HCT116 (cell line): ENCODE measurements at regions not wholly inside any gene's neighbourhood (a gene's known extent, or its start where the extent isn't known, plus 50 kb on each side); places are given as distances from the start of the nearest gene placed in this dataset.

Experiments
- ATAC-seq: fragments of 200-7000 bp; cut with Tn5 transposase; 2 replicates; pipeline ENCODE4 v1.9.1; 2020; ENCODE audit warnings: mild to moderate bottlenecking, moderate library complexity
- BruUV-seq: library from RNA; stranded (reverse); fragments of 400-500 nt; replicated peaks from 2 replicates; lab custom pipeline; 2021; lab: Mats Ljungman, UMichigan
- CTCF ChIA-PET: fragments of 300-600 bp; sonication (Branson Sonifier 250); formaldehyde crosslinking; loops from one replicate; lab custom pipeline; 2021; ENCODE audit warnings: antibody characterized with exemption; lab: Charles Lee
- POLR2A ChIA-PET: fragments of 300-600, 350-600 bp; sonication (Branson Sonifier 250); formaldehyde crosslinking; loops from one replicate; lab custom pipeline; 2021; ENCODE audit warnings: antibody characterized with exemption; lab: Charles Lee
- RAD21 ChIA-PET, 2 experiments: fragments of 300-600 bp; sonication (Branson Sonifier 250); formaldehyde crosslinking; loops; one replicate each; lab custom pipeline; 2023; ENCODE audit warnings: low total read pairs in 2 of 2; ENCODE audit not compliant: uncharacterized antibody in 2 of 2, unreplicated experiment in 2 of 2, low non-redundant PET in 1 of 2; lab: Charles Lee
- DNase-seq: peaks from one replicate; pipeline ENCODE4 v3.0.0-alpha.2; 2010; ENCODE audit warnings: low read depth, low spot score
- H2AFZ ChIP-seq: fragments of 200-600 bp; shearing (Covaris generic), sonication (generic); 2 replicates; pipeline ENCODE4 v1.6.1; 2017; ENCODE audit warnings: low read depth, mixed run types, mixed read lengths, antibody characterized with exemption, low read length; ENCODE audit not compliant: poor library complexity, severe bottlenecking
- H3K27ac ChIP-seq: 2 replicates; pipeline ENCODE4 v1.5.1; 2012; ENCODE audit warnings: low read depth, low read length
- H3K27me3 ChIP-seq: fragments of 200-600 bp; sonication (generic); 2 replicates; pipeline ENCODE4 v1.6.1; 2016; ENCODE audit warnings: mixed run types, low read length, mixed read lengths; ENCODE audit not compliant: insufficient read depth
- H3K36me3 ChIP-seq, 2 experiments: fragments of 200-500 bp in 1 of 2; fragments of 200-600 bp in 1 of 2; sonication (Bioruptor generic) in 1 of 2; sonication (generic) in 1 of 2; 2 replicates each; pipeline versions ENCODE4 v1.5.1 to v1.6.1; 2014 to 2016; ENCODE audit warnings: low read length in 2 of 2, inconsistent platforms in 1 of 2, mixed read lengths in 1 of 2, mixed run types in 1 of 2; ENCODE audit not compliant: insufficient read depth in 2 of 2, control insufficient read depth in 1 of 2
- H3K4me1 ChIP-seq, 2 experiments: fragments of 200-600 bp in 1 of 2; sonication (generic) in 1 of 2; 2 replicates each; pipeline versions ENCODE4 v1.5.1 to v1.6.1; 2012 to 2017; ENCODE audit warnings: low read length in 2 of 2, inconsistent platforms in 1 of 2, mild to moderate bottlenecking in 1 of 2, mixed read lengths in 1 of 2, mixed run types in 1 of 2, moderate library complexity in 1 of 2; ENCODE audit not compliant: insufficient read depth in 2 of 2, control insufficient read depth in 1 of 2
- H3K4me2 ChIP-seq: fragments of 200-600 bp; sonication (generic); 2 replicates; pipeline ENCODE4 v1.6.1; 2017; ENCODE audit warnings: mixed run types, low read length, mixed read lengths
- H3K4me3 ChIP-seq, 2 experiments: fragments of 200-600 bp in 1 of 2; sonication (generic) in 1 of 2; replicated peaks in 1 of 2; 2 replicates each; pipeline ENCODE4 v1.5.1; 2011 to 2016; ENCODE audit warnings: low read length in 2 of 2, control low read depth in 1 of 2, low read depth in 1 of 2, mild to moderate bottlenecking in 1 of 2, mixed read lengths in 1 of 2, mixed run types in 1 of 2
- H3K79me2 ChIP-seq: fragments of 200-600 bp; sonication (generic); 2 replicates; pipeline ENCODE4 v1.6.1; 2017; ENCODE audit warnings: mild to moderate bottlenecking, mixed run types, low read length, moderate library complexity, mixed read lengths; ENCODE audit not compliant: insufficient read depth
- H3K9ac ChIP-seq: fragments of 200-600 bp; sonication (generic); 2 replicates; pipeline ENCODE4 v1.6.1; 2016; ENCODE audit warnings: low read length, mixed read lengths
- H3K9me2 ChIP-seq: fragments of 200-600 bp; sonication (generic), shearing (Covaris generic); 2 replicates; pipeline ENCODE4 v1.6.1; 2017; ENCODE audit warnings: mixed run types, mild to moderate bottlenecking, moderate library complexity; ENCODE audit not compliant: insufficient read depth
- H3K9me3 ChIP-seq, 2 experiments: fragments of 200-500 bp in 1 of 2; fragments of 200-600 bp in 1 of 2; sonication (Bioruptor generic) in 1 of 2; sonication (generic) in 1 of 2; 2 replicates each; pipeline ENCODE4 v1.6.1; 2014 to 2017; ENCODE audit warnings: low read length in 2 of 2, mixed read lengths in 2 of 2, inconsistent platforms in 1 of 2, low read depth in 1 of 2, mild to moderate bottlenecking in 1 of 2, mixed run types in 1 of 2, moderate library complexity in 1 of 2; ENCODE audit not compliant: control insufficient read depth in 1 of 2, insufficient read depth in 1 of 2
- H4K20me1 ChIP-seq: fragments of 200-600 bp; sonication (generic), shearing (Covaris generic); 2 replicates; pipeline ENCODE4 v1.6.1; 2017; ENCODE audit warnings: mixed run types, mild to moderate bottlenecking, moderate library complexity; ENCODE audit not compliant: insufficient read depth
- CTCF ChIP-seq, 3 experiments: fragments of 200-600 bp in 1 of 3; sonication (generic) in 1 of 3; IDR thresholded peaks in 2 of 3; conservative IDR thresholded peaks in 1 of 3; 2 replicates each; pipeline ENCODE4 v1.5.1; 2012 to 2017; ENCODE audit warnings: low read depth in 2 of 3, low read length in 2 of 3, antibody characterized with exemption in 1 of 3, borderline replicate concordance in 1 of 3, control low read depth in 1 of 3, mild to moderate bottlenecking in 1 of 3, mixed read lengths in 1 of 3, mixed run types in 1 of 3, moderate library complexity in 1 of 3; ENCODE audit not compliant: insufficient read depth in 1 of 3
- EGR1 ChIP-seq: IDR thresholded peaks from 2 replicates; pipeline ENCODE4 v1.6.1; 2012; ENCODE audit warnings: low read depth
- EZH2 ChIP-seq: fragments of 200-600 bp; sonication (generic); IDR thresholded peaks from 2 replicates; pipeline ENCODE4 v1.6.1; 2017; ENCODE audit warnings: antibody characterized with exemption, mixed run types
- JUND ChIP-seq: IDR thresholded peaks from 2 replicates; pipeline ENCODE4 v1.6.1; 2012
- POLR2A ChIP-seq: IDR thresholded peaks from 2 replicates; pipeline ENCODE4 v1.7.0; 2011; ENCODE audit warnings: borderline replicate concordance; ENCODE audit not compliant: insufficient read depth, insufficient read length; ENCODE audit errors: extremely low read depth
- RAD21 ChIP-seq: IDR thresholded peaks from 2 replicates; pipeline ENCODE4 v1.6.1; 2012; ENCODE audit warnings: low read depth, mild to moderate bottlenecking
- SIN3A ChIP-seq: IDR thresholded peaks from 2 replicates; pipeline ENCODE4 v1.6.1; 2012; ENCODE audit warnings: low read depth
- SRF ChIP-seq: IDR thresholded peaks from 2 replicates; pipeline ENCODE4 v1.6.1; 2012; ENCODE audit warnings: low read depth
- TCF7L2 ChIP-seq: IDR thresholded peaks from 2 replicates; pipeline ENCODE4 v1.7.0; 2011; ENCODE audit warnings: borderline replicate concordance, inconsistent platforms; ENCODE audit not compliant: insufficient read depth, insufficient read length; ENCODE audit errors: extremely low read depth
- ZNF274 ChIP-seq: fragments of 200-500 bp; sonication (Bioruptor generic); IDR thresholded peaks from 2 replicates; pipeline ENCODE4 v1.6.1; 2014; ENCODE audit warnings: mild to moderate bottlenecking, low read depth, low read length, inconsistent platforms
- intact Hi-C: fragments of 100-400 bp; cut with micrococcal nuclease; formaldehyde crosslinking; loops from 2 replicates; pipeline ENCODE4 v1.10.0; 2022
- TF ChIP-seq, protein P1 (sequence below): IDR thresholded peaks from 2 replicates; pipeline ENCODE4 v1.6.1; 2012
- TF ChIP-seq, protein P2 (sequence below): IDR thresholded peaks from 2 replicates; pipeline ENCODE4 v1.6.1; 2011; ENCODE audit warnings: mild to moderate bottlenecking, low read length, moderate library complexity; ENCODE audit not compliant: insufficient replicate concordance; ENCODE audit errors: extremely low read depth
- TF ChIP-seq, protein P3 (sequence below): IDR thresholded peaks from 2 replicates; pipeline ENCODE4 v1.6.1; 2012; ENCODE audit warnings: low read depth

DNA sequence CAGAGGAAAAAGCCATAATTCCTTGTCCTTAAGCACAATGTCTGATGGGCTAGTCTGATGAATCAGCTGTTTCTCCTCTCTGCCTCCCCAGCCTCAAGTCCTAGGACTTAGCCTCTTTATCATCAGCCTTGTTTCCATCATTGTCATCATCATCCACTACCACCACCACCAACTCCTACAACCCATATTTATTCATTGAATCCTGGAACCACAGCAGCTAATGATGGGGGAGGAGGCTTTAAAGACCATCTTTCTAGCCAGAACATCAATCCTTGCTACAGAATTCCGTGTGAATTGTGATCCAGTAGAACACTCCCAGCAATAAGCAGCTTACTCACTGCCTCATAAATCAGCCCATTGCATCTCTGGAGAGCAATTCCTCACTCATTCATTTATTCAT is 97.6 kb upstream of the TMEM132E start:
- TF ChIP-seq ZNF274 (no peak), JUND (no peak), EGR1 (no peak), EZH2 (no peak)
- TF ChIP-seq, protein P1, sequence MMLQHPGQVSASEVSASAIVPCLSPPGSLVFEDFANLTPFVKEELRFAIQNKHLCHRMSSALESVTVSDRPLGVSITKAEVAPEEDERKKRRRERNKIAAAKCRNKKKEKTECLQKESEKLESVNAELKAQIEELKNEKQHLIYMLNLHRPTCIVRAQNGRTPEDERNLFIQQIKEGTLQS: no peak
- Histone ChIP-seq H4K20me1 (no peaks in the 10 kb centered on the region), H3K27me3 (peaks cover 29% of the 10 kb centered on the region), H3K9ac (no peak overlapping the region), H3K4me3 (no peak overlapping the region), H3K4me1 (no peaks in the 10 kb centered on the region), H3K9me2 (no peaks in the 10 kb centered on the region), H3K79me2 (no peaks in the 10 kb centered on the region), H2AFZ (no peak overlapping the region), H3K9me3 (no peaks in the 10 kb centered on the region), H3K27ac (no peak overlapping the region), H3K36me3 (no peaks in the 10 kb centered on the region), H3K4me2 (no peak overlapping the region)
- intact Hi-C loops: no loop called here
- BruUV-seq: no TSS peak
- no peak for DNase-seq
- POLR2A ChIA-PET: no interaction called here
- RAD21 ChIA-PET: no interaction called here
- CTCF ChIA-PET: no interaction called here
- no peak for ATAC-seq

DNA sequence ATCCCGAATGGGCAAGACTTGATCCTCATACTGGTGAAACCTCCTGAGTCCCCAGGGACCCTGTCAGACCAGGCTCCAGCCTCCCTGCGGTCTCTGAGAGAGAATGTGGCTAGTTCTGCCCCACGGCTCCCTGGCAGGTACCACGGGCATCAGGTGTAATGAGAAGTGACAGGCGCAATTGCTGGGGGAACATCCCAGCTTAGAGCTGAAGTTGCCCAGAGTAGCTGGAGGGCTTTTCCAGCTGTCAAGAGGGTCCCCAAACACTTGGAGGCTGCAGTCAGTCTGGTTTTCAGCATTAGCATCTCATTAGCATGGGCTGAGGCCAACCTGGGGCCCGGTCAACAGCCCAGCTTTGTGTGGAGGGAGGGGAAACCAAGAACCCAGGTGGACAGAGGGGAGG is 100.0 kb upstream of the TMEM132E start:
- Histone ChIP-seq H3K79me2 (no peaks in the 10 kb centered on the region), H3K9ac (no peak overlapping the region), H4K20me1 (no peaks in the 10 kb centered on the region), H3K4me1 (no peaks in the 10 kb centered on the region), H3K9me3 (no peaks in the 10 kb centered on the region), H2AFZ (no peak overlapping the region), H3K4me3 (no peak overlapping the region), H3K27ac (no peak overlapping the region), H3K4me2 (no peak overlapping the region), H3K9me2 (no peaks in the 10 kb centered on the region), H3K36me3 (no peaks in the 10 kb centered on the region), H3K27me3 (peaks cover 31% of the 10 kb centered on the region)
- CTCF ChIA-PET: no interaction called here
- TF ChIP-seq, protein P2, sequence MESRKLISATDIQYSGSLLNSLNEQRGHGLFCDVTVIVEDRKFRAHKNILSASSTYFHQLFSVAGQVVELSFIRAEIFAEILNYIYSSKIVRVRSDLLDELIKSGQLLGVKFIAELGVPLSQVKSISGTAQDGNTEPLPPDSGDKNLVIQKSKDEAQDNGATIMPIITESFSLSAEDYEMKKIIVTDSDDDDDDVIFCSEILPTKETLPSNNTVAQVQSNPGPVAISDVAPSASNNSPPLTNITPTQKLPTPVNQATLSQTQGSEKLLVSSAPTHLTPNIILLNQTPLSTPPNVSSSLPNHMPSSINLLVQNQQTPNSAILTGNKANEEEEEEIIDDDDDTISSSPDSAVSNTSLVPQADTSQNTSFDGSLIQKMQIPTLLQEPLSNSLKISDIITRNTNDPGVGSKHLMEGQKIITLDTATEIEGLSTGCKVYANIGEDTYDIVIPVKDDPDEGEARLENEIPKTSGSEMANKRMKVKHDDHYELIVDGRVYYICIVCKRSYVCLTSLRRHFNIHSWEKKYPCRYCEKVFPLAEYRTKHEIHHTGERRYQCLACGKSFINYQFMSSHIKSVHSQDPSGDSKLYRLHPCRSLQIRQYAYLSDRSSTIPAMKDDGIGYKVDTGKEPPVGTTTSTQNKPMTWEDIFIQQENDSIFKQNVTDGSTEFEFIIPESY: no peak
- TF ChIP-seq, protein P3, sequence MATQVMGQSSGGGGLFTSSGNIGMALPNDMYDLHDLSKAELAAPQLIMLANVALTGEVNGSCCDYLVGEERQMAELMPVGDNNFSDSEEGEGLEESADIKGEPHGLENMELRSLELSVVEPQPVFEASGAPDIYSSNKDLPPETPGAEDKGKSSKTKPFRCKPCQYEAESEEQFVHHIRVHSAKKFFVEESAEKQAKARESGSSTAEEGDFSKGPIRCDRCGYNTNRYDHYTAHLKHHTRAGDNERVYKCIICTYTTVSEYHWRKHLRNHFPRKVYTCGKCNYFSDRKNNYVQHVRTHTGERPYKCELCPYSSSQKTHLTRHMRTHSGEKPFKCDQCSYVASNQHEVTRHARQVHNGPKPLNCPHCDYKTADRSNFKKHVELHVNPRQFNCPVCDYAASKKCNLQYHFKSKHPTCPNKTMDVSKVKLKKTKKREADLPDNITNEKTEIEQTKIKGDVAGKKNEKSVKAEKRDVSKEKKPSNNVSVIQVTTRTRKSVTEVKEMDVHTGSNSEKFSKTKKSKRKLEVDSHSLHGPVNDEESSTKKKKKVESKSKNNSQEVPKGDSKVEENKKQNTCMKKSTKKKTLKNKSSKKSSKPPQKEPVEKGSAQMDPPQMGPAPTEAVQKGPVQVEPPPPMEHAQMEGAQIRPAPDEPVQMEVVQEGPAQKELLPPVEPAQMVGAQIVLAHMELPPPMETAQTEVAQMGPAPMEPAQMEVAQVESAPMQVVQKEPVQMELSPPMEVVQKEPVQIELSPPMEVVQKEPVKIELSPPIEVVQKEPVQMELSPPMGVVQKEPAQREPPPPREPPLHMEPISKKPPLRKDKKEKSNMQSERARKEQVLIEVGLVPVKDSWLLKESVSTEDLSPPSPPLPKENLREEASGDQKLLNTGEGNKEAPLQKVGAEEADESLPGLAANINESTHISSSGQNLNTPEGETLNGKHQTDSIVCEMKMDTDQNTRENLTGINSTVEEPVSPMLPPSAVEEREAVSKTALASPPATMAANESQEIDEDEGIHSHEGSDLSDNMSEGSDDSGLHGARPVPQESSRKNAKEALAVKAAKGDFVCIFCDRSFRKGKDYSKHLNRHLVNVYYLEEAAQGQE: no peak
- TF ChIP-seq SRF: no peak
- TF ChIP-seq CTCF (IDR thresholded peaks at IDR 0.05 in 2 of 3, conservative IDR thresholded peaks at IDR 0.05 in 1 of 3; ENCODE audit: borderline replicate concordance in 1 of 3, insufficient read depth in 1 of 3, low read depth in 2 of 3, low read length in 2 of 3): no peak
- no peak for TF ChIP-seq RAD21
- TF ChIP-seq TCF7L2: no peak
- no peak for TF ChIP-seq SIN3A
- no peak for TF ChIP-seq POLR2A
- ATAC-seq (no peak), DNase-seq (no peak)
- RAD21 ChIA-PET: no interaction called here
- POLR2A ChIA-PET: no interaction called here
- intact Hi-C loops: no loop called here
- no TSS peak for BruUV-seq
